GM19395 (cell line): ENCODE measurements at regions not wholly inside any gene's neighbourhood (a gene's known extent, or its start where the extent isn't known, plus 50 kb on each side); places are given as distances from the start of the nearest gene placed in this dataset.

Source experiments
- ATAC-seq: cut with Tn5 transposase; IDR thresholded peaks from one replicate; pipeline ENCODE4 v1.9.1; 2021; ENCODE audit warnings: mild to moderate bottlenecking, moderate library complexity; ENCODE audit not compliant: unreplicated experiment

DNA sequence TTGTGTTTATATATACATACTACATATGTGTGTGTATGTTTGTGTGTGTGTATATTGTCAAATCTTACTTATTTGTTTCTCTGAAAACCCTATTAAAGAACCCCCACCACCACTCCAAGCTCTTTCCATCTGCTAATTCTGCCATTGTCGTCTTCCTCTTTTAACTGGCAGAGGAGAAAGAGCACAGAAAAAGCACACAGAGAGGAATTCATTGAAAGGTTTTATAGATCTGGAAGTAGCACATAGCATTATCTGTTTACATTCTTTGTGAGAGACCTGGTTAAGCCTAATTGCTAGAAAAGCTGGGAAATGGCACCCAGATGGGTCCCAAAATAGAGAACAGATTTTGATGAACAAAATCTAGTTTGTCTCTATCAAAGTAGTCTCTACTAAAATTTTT lies 800.0 kb upstream of the PIK3C3 start:
- no peak for ATAC-seq

DNA sequence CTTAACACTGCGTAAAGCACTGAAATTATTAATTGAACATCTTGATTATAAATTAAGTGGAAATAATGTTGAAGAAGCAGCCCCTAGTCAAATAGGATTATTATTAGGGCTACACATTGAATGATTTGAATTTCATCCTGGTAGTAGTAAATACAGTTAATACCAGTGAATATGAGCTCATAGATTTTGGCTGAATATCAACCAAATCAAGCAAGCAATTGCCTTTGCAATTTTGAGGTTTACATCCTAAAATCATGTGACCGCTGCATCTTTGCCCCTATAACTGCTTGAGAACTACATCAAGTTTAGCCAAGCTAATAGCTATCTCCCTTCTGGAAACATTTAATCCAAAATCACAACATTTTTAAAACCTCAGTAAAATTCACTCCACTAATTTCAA lies 801.2 kb upstream of the PIK3C3 start:
- no peak for ATAC-seq

DNA sequence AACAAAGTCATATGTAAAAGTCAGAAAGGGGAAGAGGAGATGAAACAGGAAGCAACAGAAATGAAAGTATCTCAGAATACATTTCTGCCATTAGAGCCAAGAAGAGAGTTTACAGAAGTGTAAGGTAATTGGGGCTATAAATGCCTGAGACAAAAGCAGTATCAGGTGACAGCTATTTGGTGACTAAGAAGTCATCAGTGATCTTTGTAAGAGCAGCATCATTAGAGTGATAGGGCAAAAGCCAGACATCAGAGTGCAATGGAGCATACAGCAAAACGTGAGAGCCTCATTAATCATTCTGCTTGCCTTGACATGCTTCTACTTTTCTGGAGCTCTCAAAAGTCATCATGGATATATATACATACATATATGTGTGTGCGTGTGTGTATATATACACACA lies 804.7 kb upstream of the PIK3C3 start:
- ATAC-seq = no peak

DNA sequence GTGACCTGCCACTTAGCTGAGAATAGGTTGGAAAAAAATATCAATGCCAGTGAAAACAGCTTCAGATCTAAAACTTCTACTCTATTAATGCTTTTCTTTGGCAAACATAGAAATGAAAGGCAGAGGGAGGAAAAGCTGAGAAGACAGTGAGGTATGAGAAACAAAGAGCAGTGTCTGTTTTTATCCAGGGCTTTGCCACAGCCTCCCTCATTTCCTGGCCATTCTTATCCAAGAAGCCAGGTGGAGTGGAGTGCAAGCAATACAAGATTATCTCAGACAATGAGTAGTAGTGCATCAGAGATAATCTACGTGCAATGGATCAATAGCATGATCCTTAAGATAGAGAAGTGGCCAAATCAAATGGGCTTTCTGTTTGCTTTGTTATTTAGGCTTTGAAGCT lies 808.7 kb upstream of the PIK3C3 start:
- no peak for ATAC-seq

DNA sequence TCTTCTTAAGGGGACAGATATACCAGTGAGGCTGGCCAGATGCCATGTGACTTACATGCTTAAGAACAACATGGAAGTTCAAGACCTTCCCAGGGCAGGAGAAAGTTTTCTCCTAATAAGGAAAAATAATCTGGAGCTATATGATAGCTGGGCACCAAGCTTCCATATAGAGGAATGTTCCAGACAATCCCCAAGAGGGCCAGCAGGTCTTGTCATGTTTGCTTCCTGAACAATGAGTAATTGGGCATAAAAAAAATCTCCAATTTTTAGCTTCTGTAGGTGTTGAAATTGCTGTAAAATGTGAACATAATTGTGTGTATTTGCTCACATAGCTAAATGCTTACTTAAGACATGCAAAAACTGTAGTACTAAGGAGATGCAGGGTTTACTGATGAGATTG lies 809.5 kb upstream of the PIK3C3 start:
- ATAC-seq = no peak

DNA sequence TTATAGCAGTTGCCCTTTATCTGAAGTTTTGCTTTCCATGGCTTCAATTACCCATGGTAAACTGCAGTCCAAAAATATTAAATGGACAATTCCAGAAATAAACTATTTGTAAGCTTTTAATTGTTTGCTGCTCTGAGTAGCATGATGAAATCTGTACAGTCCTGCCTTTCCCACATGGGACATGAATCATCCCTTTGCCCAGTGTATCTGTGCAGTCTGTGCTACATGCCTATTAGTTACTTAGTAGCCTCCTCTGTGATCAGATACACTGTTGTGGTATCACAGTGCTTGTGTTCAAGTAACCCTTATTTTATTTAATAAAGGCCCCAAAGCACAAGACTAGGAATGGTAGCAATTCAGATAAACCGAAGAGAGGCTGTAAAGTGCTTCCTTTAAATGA lies 810.6 kb upstream of the PIK3C3 start:
- no peak for ATAC-seq

DNA sequence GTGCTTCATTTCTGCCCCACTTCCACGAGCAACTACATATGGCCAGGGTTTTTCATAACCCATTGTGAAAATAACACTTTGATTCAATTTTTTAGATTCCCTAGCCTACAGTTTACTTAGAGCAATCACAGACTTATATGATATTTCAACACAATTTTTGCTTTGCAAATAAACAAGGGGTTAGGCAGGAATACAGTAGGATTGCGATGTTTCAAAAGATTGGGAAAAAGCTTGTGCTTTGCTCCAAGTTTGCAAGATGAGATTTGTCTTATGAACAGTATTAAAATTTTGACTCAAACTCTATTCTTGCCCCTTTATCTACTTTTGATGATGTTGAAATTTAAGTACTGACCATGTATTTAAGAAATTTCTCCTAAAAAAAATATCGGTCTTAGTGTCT lies 814.5 kb upstream of the PIK3C3 start:
- ATAC-seq = no peak

DNA sequence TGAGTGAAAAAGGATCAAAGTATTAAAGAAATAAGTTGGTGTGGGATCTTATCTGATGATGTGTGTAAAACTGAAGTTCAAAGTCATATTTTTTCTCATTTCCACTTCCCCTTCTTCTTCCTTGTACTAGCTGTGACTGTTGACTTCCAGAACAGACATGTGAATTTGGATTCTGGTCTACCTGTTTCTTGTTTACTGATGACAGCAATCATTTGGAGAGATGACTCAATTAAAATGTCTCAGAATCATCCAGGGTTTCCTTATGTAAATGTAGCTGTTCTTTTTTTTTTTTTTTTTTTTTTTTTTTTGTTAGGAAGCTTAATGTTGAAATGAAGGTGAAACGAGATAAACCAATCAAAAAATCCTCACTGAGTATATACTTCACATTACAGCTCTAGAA lies 819.9 kb upstream of the PIK3C3 start:
- no peak for ATAC-seq

DNA sequence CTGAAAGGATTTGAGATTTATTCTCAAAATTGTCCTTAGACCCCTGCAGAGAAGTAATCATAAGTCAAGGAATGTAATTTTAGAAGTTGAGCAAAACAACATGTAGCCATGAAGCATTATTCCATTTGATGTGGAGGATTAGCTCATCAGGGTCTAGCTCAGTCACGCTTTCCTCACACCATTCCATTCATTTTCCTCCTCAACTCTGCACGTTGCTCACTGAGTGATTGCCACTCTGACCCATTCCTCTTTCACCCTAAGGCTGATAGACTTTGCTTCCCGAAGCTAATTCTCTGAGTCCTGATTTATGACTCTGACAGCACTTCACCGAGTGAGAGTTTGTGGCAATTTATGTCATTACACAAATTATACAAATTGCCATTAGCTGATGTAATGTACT lies 820.6 kb upstream of the PIK3C3 start:
- no peak for ATAC-seq

DNA sequence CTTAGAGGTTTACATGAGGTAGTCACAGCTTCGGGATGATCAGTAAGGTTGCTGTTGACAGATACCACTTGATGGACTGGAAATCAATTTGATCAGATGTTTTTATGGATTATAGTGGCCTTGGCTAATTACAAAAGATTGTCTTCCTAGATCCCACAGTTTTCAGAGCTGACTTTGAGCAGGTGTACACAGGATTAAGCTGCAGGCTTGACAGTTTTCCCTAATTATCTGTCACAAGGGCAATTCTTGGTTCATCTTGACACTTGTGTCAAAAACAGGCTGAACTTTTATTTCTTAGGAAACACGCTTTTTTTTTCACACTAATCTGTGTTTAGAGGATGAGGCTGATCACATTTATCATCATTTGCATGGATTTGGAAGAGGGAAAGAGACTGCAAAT lies 824.0 kb upstream of the PIK3C3 start:
- no peak for ATAC-seq

DNA sequence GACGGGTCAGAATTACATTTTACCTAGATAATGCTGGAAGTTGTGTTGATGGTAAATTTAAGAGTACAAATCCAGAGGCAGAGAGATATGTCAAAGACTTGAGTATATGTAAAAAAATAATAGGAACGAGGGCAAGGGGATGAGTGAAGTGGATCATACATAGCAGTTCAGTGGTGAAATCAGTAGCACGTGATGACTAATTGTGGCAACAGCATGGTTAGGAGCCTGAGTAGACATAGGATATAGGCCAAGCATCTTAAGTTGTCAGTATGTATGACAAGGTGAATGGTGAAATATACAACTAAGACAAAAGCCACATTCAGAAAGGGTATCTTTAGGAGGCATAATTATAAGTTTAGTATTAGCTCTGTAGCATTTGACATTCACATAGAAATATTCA lies 826.5 kb upstream of the PIK3C3 start:
- no peak for ATAC-seq

DNA sequence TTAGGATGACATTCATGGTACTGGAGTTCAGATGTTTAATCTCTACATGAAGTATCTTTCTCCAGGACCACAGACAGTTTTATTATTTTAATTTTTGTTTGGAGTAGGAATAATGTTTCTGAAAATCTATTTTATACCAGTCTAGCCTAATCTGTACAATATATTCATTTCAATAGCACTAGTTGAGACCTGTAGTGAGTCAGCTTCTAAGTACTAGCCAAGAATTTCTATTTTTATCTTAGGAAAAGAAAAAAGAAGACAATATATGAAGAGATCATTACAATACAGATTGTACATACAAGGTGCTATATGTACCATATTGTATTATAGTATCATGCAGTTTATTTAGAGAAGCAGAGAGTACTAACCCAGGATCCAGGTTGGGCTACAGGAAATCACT lies 826.9 kb upstream of the PIK3C3 start:
- no peak for ATAC-seq

DNA sequence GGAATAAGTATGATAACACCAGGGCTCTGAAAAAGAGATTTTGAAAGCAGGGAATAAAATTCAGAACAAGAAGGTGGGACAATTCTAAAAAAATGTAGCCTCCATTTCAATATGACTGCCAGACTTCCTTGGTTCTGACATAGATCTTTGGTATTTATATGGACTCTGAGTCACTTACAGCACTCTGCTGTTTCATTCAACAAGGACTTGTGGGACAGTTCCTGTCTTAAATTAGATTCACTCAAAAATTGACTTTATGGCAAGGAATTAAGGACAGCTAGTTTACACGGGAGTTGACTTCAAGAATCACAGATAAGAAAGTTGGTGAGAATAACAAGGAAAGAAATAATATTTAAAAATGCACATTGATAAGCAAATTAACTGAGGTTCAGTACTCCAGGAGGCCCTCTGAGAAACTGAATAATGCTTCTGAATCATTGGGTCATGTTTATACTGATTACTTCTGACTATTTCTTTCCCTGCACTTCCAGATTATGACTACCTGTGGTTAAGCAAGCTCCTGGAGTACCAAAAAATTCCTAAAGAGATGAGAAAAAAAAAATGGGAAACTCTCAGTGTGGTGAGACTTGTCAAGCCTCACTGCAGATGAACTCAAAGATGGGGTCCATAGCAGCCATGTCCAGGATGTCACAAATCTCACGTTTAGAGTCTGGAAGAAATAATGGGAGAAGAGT lies 828.3 kb upstream of the PIK3C3 start:
- no peak for ATAC-seq

DNA sequence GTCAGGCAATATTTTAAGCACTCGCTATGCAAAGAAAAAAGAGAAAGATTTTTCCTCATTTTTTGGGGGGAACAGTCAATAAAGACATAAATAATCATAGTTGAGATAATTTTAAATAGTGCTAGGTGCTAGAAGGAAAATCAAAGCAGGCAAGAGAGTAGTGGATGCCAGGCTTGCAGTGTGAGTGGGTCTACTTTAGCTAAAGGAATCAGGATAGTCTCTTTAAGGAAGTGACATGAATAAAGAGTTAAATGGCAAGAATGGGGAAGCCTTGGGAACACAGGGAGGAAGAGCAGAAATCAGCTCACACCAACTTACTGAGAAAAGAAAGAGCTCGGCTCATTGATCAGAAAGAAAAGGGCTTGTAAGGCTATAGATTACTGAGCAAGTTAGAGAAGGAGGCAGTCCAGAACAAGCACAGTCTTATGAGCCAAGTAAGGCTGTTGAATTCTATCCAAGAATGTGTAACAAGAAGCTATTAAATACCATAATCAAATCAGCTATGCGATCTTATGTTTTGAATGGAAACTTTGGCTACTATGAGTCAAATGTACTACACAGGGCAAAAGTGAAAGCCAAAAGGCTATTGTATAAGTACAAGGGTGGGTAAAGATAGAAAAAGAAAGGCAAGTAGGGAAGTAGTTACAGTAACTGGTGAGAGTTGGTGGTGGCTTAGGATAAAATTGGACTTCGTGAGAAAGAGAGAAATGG lies 833.8 kb upstream of the PIK3C3 start:
- no peak for ATAC-seq

DNA sequence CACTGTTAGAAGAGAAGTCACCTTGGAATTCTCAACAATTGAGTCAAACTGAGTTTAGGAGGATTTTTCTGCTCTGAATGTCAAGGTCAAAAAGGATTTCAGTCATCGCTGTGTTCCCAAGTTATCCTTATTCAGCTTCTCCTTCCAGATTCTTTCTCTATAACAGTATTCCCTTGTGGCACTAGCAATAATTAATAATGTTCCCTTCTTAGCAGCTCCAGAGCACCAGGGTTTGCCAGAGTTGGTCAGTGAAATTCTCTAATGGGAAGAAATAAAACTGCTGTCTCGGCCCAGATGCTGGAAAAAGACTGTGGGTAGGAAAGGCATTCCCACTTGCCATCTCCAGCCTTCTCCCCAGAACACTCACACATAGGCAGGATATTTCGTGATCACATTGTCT lies 836.0 kb upstream of the PIK3C3 start:
- no peak for ATAC-seq

DNA sequence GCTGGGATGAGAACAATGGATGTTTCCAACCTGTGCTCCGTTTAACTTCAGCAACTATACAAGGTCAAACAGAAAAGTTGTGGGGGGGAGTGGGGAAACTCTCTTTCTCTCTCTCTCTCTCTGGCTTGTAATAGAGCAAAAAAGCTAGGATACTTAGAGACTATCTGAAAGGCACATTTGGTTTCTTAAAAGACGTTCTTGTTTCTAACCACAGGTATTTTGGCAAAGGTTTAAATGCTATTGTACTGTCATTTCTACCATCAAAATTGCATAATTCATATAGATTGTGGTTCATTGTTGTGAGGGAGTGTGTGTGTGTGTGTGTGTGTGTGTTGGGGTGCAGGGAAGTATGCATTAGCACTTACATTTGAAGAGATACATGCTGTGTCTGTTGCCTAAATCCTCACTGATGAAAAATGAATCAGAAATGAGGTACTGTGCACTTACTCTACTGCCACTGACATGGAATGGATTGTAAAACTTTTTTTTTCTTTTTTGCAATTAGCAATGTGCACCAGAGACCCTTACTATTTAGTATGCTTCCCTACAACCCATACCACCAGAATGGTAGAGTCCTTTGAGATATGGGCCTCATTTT lies 841.0 kb upstream of the PIK3C3 start:
- ATAC-seq = no peak

DNA sequence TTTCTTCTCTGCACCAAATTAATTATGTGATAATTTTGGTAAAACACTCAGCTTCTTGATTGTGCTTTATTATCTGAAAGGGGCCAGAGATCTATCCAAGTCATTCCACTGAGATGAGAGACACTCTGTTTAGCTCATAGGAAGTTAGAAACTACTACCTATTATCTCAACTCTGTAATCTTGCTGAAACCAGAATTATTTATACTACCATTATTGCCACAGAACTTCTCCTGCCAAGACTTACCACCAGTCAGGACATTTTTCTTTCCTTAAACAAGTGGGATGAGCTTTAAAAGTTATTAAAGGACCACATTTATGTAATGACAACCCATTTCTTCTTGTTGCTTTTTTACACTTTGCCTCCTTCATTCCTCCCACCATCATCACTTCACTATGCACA lies 855.6 kb upstream of the PIK3C3 start:
- ATAC-seq = no peak

DNA sequence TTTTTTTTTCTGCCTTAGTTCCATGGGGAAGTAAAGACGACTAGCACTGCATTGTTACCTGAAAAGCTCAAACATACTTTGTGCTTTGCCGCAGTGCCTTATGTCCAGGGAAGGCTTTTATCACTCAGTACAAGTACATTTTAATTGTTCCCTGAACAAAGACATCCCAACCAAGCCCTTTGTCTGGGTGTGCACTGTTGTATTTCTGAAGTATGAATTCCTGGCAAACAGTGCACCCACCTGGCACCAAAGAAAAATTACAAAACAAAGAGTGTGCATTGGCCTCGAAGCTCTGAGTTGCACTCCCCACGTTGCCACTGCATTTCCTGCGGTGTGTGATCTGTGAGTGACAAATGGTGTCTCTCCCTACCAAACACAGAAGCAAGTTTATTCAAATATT lies 858.5 kb upstream of the PIK3C3 start:
- ATAC-seq = no peak

DNA sequence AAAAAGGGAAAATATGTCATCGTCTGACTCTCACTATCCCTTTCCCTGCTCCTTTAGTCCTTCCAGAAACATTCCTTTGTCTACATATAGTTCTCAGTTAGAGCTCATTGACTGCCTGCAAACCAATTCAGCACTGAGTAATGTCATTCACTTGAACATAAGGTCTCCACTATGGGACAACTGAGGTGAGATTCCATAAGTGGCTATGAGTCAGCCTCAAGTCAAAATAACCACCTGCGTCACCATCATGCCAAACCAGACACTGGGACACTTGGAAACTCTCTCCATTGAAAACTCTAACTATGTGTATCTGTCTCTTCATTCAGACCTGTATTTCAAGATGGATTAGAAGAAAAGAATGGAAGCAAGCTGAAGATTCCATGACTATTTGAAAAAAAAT lies 878.0 kb upstream of the PIK3C3 start:
- no peak for ATAC-seq

DNA sequence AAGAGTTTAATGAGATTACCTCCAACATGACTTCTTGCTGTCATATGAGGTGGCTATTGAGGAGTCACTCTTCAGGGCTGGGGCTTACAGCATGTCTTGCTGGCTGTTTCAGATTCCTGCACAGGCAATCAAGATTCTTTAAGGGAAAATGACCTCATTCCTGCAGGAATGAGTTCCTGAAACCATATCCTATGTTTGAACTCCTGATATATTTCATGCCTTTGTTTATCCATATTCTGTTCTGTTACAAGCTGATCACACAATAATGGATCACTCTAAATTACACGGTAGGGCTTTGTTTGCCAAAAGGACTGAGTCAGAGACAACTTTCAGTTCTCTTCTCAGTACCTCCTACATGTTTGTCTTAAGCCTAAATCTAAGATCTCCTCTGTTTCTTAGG lies 879.8 kb upstream of the PIK3C3 start:
- no peak for ATAC-seq

DNA sequence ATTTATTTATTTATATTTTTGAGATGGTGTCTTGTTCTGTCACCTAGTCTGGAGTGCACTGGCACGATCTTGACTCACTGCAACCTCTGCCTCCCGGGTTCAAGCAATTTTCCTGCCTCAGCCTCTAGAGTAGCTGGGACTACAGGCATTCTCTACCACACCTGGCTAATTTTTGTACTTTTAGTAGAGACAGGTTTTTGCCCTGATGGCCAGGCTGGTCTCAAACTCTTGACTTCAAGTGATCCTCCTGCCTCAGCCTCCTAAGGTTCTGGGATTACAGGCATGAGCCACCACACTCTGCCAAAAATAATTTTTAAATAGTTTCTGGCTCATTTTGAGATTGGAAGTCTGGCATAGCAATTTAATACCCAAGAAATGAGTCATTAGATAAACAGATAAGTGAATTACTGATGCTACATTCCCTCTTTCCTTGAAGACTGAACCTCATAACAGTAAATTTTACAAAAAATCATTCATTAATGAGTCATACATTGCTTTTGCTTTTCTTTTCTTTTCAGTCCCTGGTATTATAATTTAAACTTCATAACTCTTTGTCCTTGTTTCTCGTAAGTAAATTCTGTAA lies 881.6 kb upstream of the PIK3C3 start:
- ATAC-seq = no peak

DNA sequence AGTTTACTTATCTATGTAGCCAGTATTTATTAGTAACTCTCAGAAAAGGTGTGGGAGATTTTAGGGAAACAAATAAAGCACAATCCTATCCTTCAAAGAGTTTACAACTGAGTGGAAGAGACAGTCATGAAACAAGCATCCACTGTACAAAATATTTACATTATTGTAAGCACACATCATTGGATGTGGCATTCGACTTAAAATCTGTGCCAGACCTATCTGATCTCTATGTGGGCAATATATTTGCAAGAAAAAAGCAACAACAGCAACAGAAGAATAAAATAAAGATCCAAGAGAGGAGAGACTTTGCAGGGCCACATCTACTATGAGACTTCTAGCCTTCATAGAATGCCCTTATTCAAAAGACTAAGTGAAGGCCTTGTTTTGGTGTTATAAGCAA lies 882.1 kb upstream of the PIK3C3 start:
- ATAC-seq = no peak
